Kidney capillary endothelial cell (primary cell): ENCODE measurements at regions not wholly inside any gene's neighbourhood (a gene's known extent, or its start where the extent isn't known, plus 50 kb on each side); places are given as distances from the start of the nearest gene placed in this dataset.
"Not testable (repeated sequence)": the region's sequence is repeated elsewhere in the genome, so short reads cannot be mapped to it uniquely, and the experiment has no call there.

Experiments
- DNase-seq: peaks from one replicate; pipeline ENCODE4 v3.0.0-alpha.2; 2018; ENCODE audit warnings: low spot score

- DNase-seq = no peak
These were observed 108.0 kb upstream of the KMT2C start for GRCh38 chr7:152543799-152544198.

- DNase-seq = no peak
These were observed 106.1 kb upstream of the KMT2C start for GRCh38 chr7:152541892-152542291.

GRCh38 chr7:152539190-152539495 is 103.3 kb upstream of the KMT2C start:
- DNase-seq = not testable (repeated sequence)

GRCh38 chr7:152538346-152539189 is 102.8 kb upstream of the KMT2C start:
- not testable (repeated sequence) for DNase-seq

GRCh38 chr7:152537639-152538038 is 101.8 kb upstream of the KMT2C start:
- DNase-seq = no peak

GRCh38 chr7:152528612-152529011 is 92.8 kb upstream of the KMT2C start:
- no peak for DNase-seq

- DNase-seq = no peak
These were observed 91.8 kb upstream of the KMT2C start for GRCh38 chr7:152527610-152528032.

GRCh38 chr7:152523916-152524315 is 88.1 kb upstream of the KMT2C start:
- DNase-seq = no peak

- DNase-seq = no peak
These were observed 86.8 kb upstream of the KMT2C start for GRCh38 chr7:152522571-152523067.

- DNase-seq = no peak
These were observed 85.9 kb upstream of the KMT2C start for GRCh38 chr7:152521420-152522337.

GRCh38 chr7:152520861-152521302 is 85.1 kb upstream of the KMT2C start:
- no peak for DNase-seq

- DNase-seq = no peak
These were observed 83.5 kb upstream of the KMT2C start for GRCh38 chr7:152519290-152519689.

GRCh38 chr7:152516216-152516615 is 80.4 kb upstream of the KMT2C start:
- no peak for DNase-seq

GRCh38 chr7:152515266-152515950 is 79.6 kb upstream of the KMT2C start:
- not testable (repeated sequence) for DNase-seq

- DNase-seq = no peak
These were observed 78.9 kb upstream of the KMT2C start for GRCh38 chr7:152514771-152515105.

GRCh38 chr7:152513861-152514770 is 78.3 kb upstream of the KMT2C start:
- DNase-seq = no peak

GRCh38 chr7:152512706-152513105 is 76.9 kb upstream of the KMT2C start:
- peak; percentile 5 for DNase-seq

- no peak for DNase-seq
These were observed 75.9 kb upstream of the KMT2C start for GRCh38 chr7:152511736-152512135.

- DNase-seq = no peak
These were observed 72.9 kb upstream of the KMT2C start for GRCh38 chr7:152508701-152509100.

- DNase-seq = no peak
These were observed 69.8 kb upstream of the KMT2C start for GRCh38 chr7:152505606-152506005.

- DNase-seq = no peak
These were observed 69.0 kb upstream of the KMT2C start for GRCh38 chr7:152504816-152505215.
